Neural crest cell (in vitro differentiated cells): ENCODE measurements at regions not wholly inside any gene's neighbourhood (a gene's known extent, or its start where the extent isn't known, plus 50 kb on each side); places are given as distances from the start of the nearest gene placed in this dataset.
"Not testable (repeated sequence)": the region's sequence is repeated elsewhere in the genome, so short reads cannot be mapped to it uniquely, and the experiment has no call there.

ENCODE experiments used
- DNase-seq: peaks from one replicate; pipeline ENCODE4 v3.0.0; 2021; ENCODE audit warnings: low read depth, mixed read lengths, low spot score
- H3K27ac Mint-ChIP-seq: one replicate; pipeline ENCODE4 v1.8.0; 2021; ENCODE audit warnings: mild to moderate bottlenecking, mixed read lengths; ENCODE audit not compliant: unreplicated experiment
- H3K27me3 Mint-ChIP-seq: 2 replicates; pipeline ENCODE4 v1.8.0; 2021; ENCODE audit warnings: low read depth, mild to moderate bottlenecking, mixed read lengths
- H3K36me3 Mint-ChIP-seq: 2 replicates; pipeline ENCODE4 v1.8.0; 2021; ENCODE audit warnings: low read depth, mild to moderate bottlenecking, mixed read lengths
- H3K4me1 Mint-ChIP-seq: 2 replicates; pipeline ENCODE4 v1.8.0; 2021; ENCODE audit warnings: mixed read lengths
- H3K4me3 Mint-ChIP-seq: one replicate; pipeline ENCODE4 v1.8.0; 2021; ENCODE audit warnings: mild to moderate bottlenecking, mixed read lengths
- H3K9me3 Mint-ChIP-seq: 2 replicates; pipeline ENCODE4 v1.8.0; 2021; ENCODE audit warnings: mixed read lengths
- CTCF ChIP-seq: fragments of 200-600 bp; sonication (generic); conservative IDR thresholded peaks from 2 replicates; pipeline ENCODE4 v1.5.0; 2021; ENCODE audit warnings: antibody characterized with exemption, mild to moderate bottlenecking

- Mint-ChIP-seq H3K9me3 (peaks cover 4% of the 10 kb centered on the region), H3K36me3 (no peaks in the 10 kb centered on the region), H3K27ac (no peak overlapping the region), H3K4me3 (no peak overlapping the region), H3K4me1 (no peaks in the 10 kb centered on the region), H3K27me3 (no peaks in the 10 kb centered on the region)
- TF ChIP-seq CTCF, result no peak
- DNase-seq, result no peak
These were observed 695.2 kb downstream of the GRXCR1 start for GRCh38 chr4:43587758-43588157.

GRCh38 chr4:43607400-43607799, 714.9 kb downstream of the GRXCR1 start:
- H3K9me3 Mint-ChIP-seq, result no peaks in the 10 kb centered on the region
- no peaks in the 10 kb centered on the region for H3K36me3 Mint-ChIP-seq
- H3K27me3 Mint-ChIP-seq, result no peaks in the 10 kb centered on the region
- no peaks in the 10 kb centered on the region for H3K4me1 Mint-ChIP-seq
- H3K4me3 Mint-ChIP-seq, result no peak overlapping the region
- TF ChIP-seq CTCF, result no peak
- no peak overlapping the region for H3K27ac Mint-ChIP-seq
- DNase-seq, result no peak

- no peak for DNase-seq
- TF ChIP-seq CTCF, result no peak
- no peaks in the 10 kb centered on the region for H3K4me1 Mint-ChIP-seq
- H3K4me3 Mint-ChIP-seq, result no peak overlapping the region
- no peaks in the 10 kb centered on the region for H3K27me3 Mint-ChIP-seq
- H3K36me3 Mint-ChIP-seq, result no peaks in the 10 kb centered on the region
- H3K9me3 Mint-ChIP-seq, result no peaks in the 10 kb centered on the region
- H3K27ac Mint-ChIP-seq, result no peak overlapping the region
These were observed 715.4 kb downstream of the GRXCR1 start for GRCh38 chr4:43607827-43608461.

GRCh38 chr4:43619219-43619618, 726.7 kb downstream of the GRXCR1 start:
- Mint-ChIP-seq H3K27me3 (no peaks in the 10 kb centered on the region), H3K36me3 (peaks cover 2% of the 10 kb centered on the region), H3K4me3 (no peak overlapping the region), H3K4me1 (no peaks in the 10 kb centered on the region), H3K9me3 (peaks cover 12% of the 10 kb centered on the region), H3K27ac (no peak overlapping the region)
- no peak for DNase-seq
- no peak for TF ChIP-seq CTCF

- H3K4me3 Mint-ChIP-seq, H3K36me3 Mint-ChIP-seq, H3K9me3 Mint-ChIP-seq, H3K27ac Mint-ChIP-seq, H3K4me1 Mint-ChIP-seq, DNase-seq, H3K27me3 Mint-ChIP-seq: not testable (repeated sequence)
These were observed 745.4 kb downstream of the GRXCR1 start for GRCh38 chr4:43637893-43638292.

- TF ChIP-seq CTCF, result no peak
- no peaks in the 10 kb centered on the region for H3K9me3 Mint-ChIP-seq
These were observed 759.5 kb downstream of the GRXCR1 start for GRCh38 chr4:43651991-43652390.

GRCh38 chr4:43659547-43659946, 767.0 kb downstream of the GRXCR1 start:
- not testable (repeated sequence) for H3K27ac Mint-ChIP-seq, DNase-seq, H3K9me3 Mint-ChIP-seq, H3K4me3 Mint-ChIP-seq, H3K27me3 Mint-ChIP-seq, H3K4me1 Mint-ChIP-seq, H3K36me3 Mint-ChIP-seq

More at GRCh38 chr4:43651991-43652390, 759.5 kb downstream of the GRXCR1 start:
- DNase-seq, result no peak
- H3K4me1 Mint-ChIP-seq, result no peaks in the 10 kb centered on the region
- H3K27ac Mint-ChIP-seq, result no peak overlapping the region
- no peak overlapping the region for H3K4me3 Mint-ChIP-seq
- H3K27me3 Mint-ChIP-seq, result no peaks in the 10 kb centered on the region
- no peaks in the 10 kb centered on the region for H3K36me3 Mint-ChIP-seq

- not testable (repeated sequence) for H3K27me3 Mint-ChIP-seq, DNase-seq, H3K4me3 Mint-ChIP-seq, H3K9me3 Mint-ChIP-seq, H3K4me1 Mint-ChIP-seq, H3K27ac Mint-ChIP-seq, H3K36me3 Mint-ChIP-seq
These were observed 776.2 kb downstream of the KCTD8 start for GRCh38 chr4:43672265-43672885.
